Endothelial cell of umbilical vein (primary cell): ENCODE measurements at regions not wholly inside any gene's neighbourhood (a gene's known extent, or its start where the extent isn't known, plus 50 kb on each side); places are given as distances from the start of the nearest gene placed in this dataset.

Source experiments
- BruUV-seq: library from RNA; stranded (reverse); fragments of 400-500 nt; replicated peaks from 2 replicates; lab custom pipeline; 2021; lab: Mats Ljungman, UMichigan
- CTCF ChIA-PET: fragments of 300-600, 350-600 bp; sonication (Branson Sonifier 250); formaldehyde crosslinking; loops from one replicate; lab custom pipeline; 2021; ENCODE audit warnings: antibody characterized with exemption, inconsistent platforms; lab: Charles Lee
- POLR2A ChIA-PET: fragments of 300-600, 350-600 bp; sonication (Branson Sonifier 250); formaldehyde crosslinking; loops from one replicate; lab custom pipeline; 2021; ENCODE audit warnings: antibody characterized with exemption, inconsistent platforms; lab: Charles Lee
- DNase-seq: peaks from one replicate; pipeline ENCODE4 v3.0.0-alpha.2; 2011; ENCODE audit warnings: low read depth, low spot score
- FAIRE-seq: peaks from 2 replicates; lab custom pipeline; 2011; peaks lifted over from hg19 to GRCh38; lab: Jason Lieb, UNC
- H2AFZ ChIP-seq: 2 replicates; pipeline ENCODE4 v1.6.0; 2012; ENCODE audit warnings: low read depth, low read length, control low read depth, inconsistent platforms
- H3K27ac ChIP-seq: 2 replicates; pipeline ENCODE4 v1.5.1; 2011; ENCODE audit warnings: low read depth, mild to moderate bottlenecking, control low read depth, low read length, moderate library complexity; ENCODE audit not compliant: insufficient read depth
- H3K27me3 ChIP-seq, 2 experiments: 2 replicates each; pipeline versions ENCODE4 v1.6.0 to v1.6.1; 2011; ENCODE audit warnings: low read length in 2 of 2, mixed read lengths in 1 of 2; ENCODE audit not compliant: control insufficient read depth in 2 of 2, insufficient read depth in 2 of 2
- H3K36me3 ChIP-seq, 2 experiments: 2 replicates in 1 of 2; 3 replicates in 1 of 2; pipeline ENCODE4 v1.5.1; 2011; ENCODE audit warnings: low read length in 2 of 2, mild to moderate bottlenecking in 1 of 2, moderate library complexity in 1 of 2; ENCODE audit not compliant: control insufficient read depth in 2 of 2, insufficient read depth in 2 of 2; ENCODE audit errors: extremely low read depth in 1 of 2
- H3K4me1 ChIP-seq: 3 replicates; pipeline ENCODE4 v1.5.1; 2011; ENCODE audit warnings: mild to moderate bottlenecking, low read length; ENCODE audit not compliant: control insufficient read depth, insufficient read depth; ENCODE audit errors: extremely low read depth
- H3K4me2 ChIP-seq: 2 replicates; pipeline ENCODE4 v1.6.1; 2011; ENCODE audit warnings: low read length, control low read depth, mixed read lengths; ENCODE audit not compliant: insufficient read depth
- H3K4me3 ChIP-seq, 3 experiments: fragments of 200-600 bp in 1 of 3; sonication (generic), shearing (Covaris generic) in 1 of 3; replicated peaks in 1 of 3; 2 replicates each; pipeline ENCODE4 v1.5.1; 2011 to 2016; ENCODE audit warnings: control low read depth in 3 of 3, low read length in 3 of 3, mild to moderate bottlenecking in 2 of 3, inconsistent platforms in 1 of 3, low read depth in 1 of 3, moderate library complexity in 1 of 3; ENCODE audit not compliant: insufficient read depth in 1 of 3
- H3K79me2 ChIP-seq: 2 replicates; pipeline ENCODE4 v1.6.0; 2012; ENCODE audit warnings: low read length, inconsistent platforms; ENCODE audit not compliant: control insufficient read depth, insufficient read depth
- H3K9ac ChIP-seq: replicated peaks from 2 replicates; pipeline ENCODE3; 2011; ENCODE audit warnings: low read length, control low read depth; ENCODE audit not compliant: insufficient read depth; ENCODE audit errors: extremely low read depth
- H3K9me1 ChIP-seq: replicated peaks from 3 replicates; pipeline ENCODE4 v1.6.0; 2011; ENCODE audit warnings: mild to moderate bottlenecking, low read length; ENCODE audit not compliant: control insufficient read depth, insufficient read depth; ENCODE audit errors: extremely low read depth
- H3K9me3 ChIP-seq: replicated peaks from 2 replicates; pipeline ENCODE4 v1.5.1; 2012; ENCODE audit warnings: low read length, inconsistent platforms; ENCODE audit not compliant: control insufficient read depth, insufficient read depth
- H4K20me1 ChIP-seq: replicated peaks from 2 replicates; pipeline ENCODE3; 2011; ENCODE audit warnings: mild to moderate bottlenecking, low read length; ENCODE audit not compliant: control insufficient read depth, insufficient read depth; ENCODE audit errors: extremely low read depth
- GATA2 ChIP-seq: IDR thresholded peaks from 2 replicates; pipeline ENCODE4 v1.7.0; 2011; ENCODE audit warnings: low read depth, mild to moderate bottlenecking, moderate library complexity, mixed read lengths, low read length; ENCODE audit not compliant: insufficient read length, insufficient read depth
- POLR2A ChIP-seq: IDR thresholded peaks from 2 replicates; pipeline ENCODE4 v1.6.1; 2012; ENCODE audit warnings: low read depth, mild to moderate bottlenecking, control low read depth, low read length
- POLR2AphosphoS5 ChIP-seq: IDR thresholded peaks from 2 replicates; pipeline ENCODE4 v1.6.1; 2012; ENCODE audit warnings: low read depth, mild to moderate bottlenecking, control low read depth, low read length, moderate library complexity; ENCODE audit not compliant: insufficient read depth
- dilution Hi-C: fragments of 300-500 bp; cut with MboI; formaldehyde crosslinking; loops from one replicate; pipeline ENCODE4 v1.15.0; 2019; ENCODE audit warnings: low sequenced_read_pairs; ENCODE audit not compliant: extremely low pct_ligation_motif_present
- intact Hi-C: fragments of 100-400 bp; cut with micrococcal nuclease; formaldehyde crosslinking; loops from one replicate; pipeline ENCODE4 v1.10.0; 2022
- TF ChIP-seq, protein P1 (sequence below), 2 donors: IDR thresholded peaks; 1 replicate in 1 of 2; 2 replicates in 1 of 2; pipeline ENCODE4 v1.5.1; 2011; ENCODE audit warnings: low read length in 2 of 2, mild to moderate bottlenecking in 2 of 2, moderate library complexity in 2 of 2, control low read depth in 1 of 2, inconsistent platforms in 1 of 2, low read depth in 1 of 2; ENCODE audit not compliant: insufficient read depth in 1 of 2; ENCODE audit errors: extremely low read depth in 1 of 2

DNA sequence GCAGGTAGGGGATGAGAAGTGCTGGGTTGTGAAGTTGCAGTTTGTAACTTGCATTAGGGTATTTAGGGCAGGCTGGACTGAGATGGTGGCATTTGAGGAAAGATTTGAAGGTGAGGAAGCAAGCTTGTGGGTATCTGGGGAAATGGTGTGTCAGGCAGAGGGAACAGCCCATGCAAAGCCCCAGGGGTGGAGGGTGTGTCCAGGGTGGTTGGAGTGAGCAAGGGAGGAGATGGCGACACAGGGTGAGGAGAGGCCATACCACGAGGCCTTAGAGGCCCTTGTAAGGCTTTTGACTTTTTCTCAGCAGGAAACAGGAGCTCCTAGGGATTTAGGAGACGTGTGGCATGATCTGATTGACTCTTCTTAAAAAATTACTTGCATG lies 136.9 kb downstream of the NUAK1 start:
- TF ChIP-seq, protein P1, sequence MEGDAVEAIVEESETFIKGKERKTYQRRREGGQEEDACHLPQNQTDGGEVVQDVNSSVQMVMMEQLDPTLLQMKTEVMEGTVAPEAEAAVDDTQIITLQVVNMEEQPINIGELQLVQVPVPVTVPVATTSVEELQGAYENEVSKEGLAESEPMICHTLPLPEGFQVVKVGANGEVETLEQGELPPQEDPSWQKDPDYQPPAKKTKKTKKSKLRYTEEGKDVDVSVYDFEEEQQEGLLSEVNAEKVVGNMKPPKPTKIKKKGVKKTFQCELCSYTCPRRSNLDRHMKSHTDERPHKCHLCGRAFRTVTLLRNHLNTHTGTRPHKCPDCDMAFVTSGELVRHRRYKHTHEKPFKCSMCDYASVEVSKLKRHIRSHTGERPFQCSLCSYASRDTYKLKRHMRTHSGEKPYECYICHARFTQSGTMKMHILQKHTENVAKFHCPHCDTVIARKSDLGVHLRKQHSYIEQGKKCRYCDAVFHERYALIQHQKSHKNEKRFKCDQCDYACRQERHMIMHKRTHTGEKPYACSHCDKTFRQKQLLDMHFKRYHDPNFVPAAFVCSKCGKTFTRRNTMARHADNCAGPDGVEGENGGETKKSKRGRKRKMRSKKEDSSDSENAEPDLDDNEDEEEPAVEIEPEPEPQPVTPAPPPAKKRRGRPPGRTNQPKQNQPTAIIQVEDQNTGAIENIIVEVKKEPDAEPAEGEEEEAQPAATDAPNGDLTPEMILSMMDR (IDR thresholded peaks at IDR 0.05; ENCODE audit: extremely low read depth in 1 of 2, insufficient read depth in 1 of 2, low read depth in 1 of 2, low read length in 2 of 2): no peak
- no peak for TF ChIP-seq POLR2AphosphoS5
- H3K4me2 ChIP-seq: no peak overlapping the region
- no peaks in the 10 kb centered on the region for H3K36me3 ChIP-seq
- no peaks in the 10 kb centered on the region for H3K9me1 ChIP-seq
- no peaks in the 10 kb centered on the region for H3K9me3 ChIP-seq
- FAIRE-seq: no peak
- CTCF ChIA-PET: interaction anchor here (1.0 to 1.1 kb wide), 2 partner anchors 9 to 21 kb away, joined by 3 read pairs; no protein-coding TSS in a partner anchor
- dilution Hi-C loops (no loop called here), intact Hi-C loops (no loop called here)
- H3K27me3 ChIP-seq: no peaks in the 10 kb centered on the region
- no peak overlapping the region for H2AFZ ChIP-seq
- no peak for DNase-seq
- H3K79me2 ChIP-seq: no peaks in the 10 kb centered on the region
- H3K4me3 ChIP-seq: no peak overlapping the region
- H4K20me1 ChIP-seq: no peaks in the 10 kb centered on the region
- POLR2A ChIA-PET: no interaction called here
- no TSS peak for BruUV-seq
- H3K4me1 ChIP-seq: no peaks in the 10 kb centered on the region
- H3K9ac ChIP-seq: no peak overlapping the region
- H3K27ac ChIP-seq: no peak overlapping the region

DNA sequence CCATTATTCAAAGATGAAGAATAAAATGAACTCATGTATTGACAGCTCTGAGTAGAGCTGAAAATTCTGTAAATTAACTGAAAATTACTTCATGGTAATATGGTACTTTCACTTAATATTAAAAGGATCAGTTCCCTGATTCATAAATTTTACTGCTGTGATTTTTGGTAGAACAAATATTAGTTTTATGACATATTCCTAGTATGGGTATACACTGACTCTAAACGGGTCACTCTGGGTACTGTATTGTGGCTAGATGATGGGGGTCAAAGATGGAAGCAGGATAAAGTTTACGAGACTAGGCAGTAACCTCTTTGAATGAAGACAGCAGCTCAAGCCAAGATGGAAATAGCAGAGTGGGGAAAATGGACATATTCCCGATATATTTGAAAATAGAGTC lies 135.5 kb downstream of the NUAK1 start:
- TF ChIP-seq GATA2: no peak
- TF ChIP-seq POLR2A: no peak
- no peak for FAIRE-seq
- Histone ChIP-seq H3K9ac (no peak overlapping the region), H3K27me3 (no peaks in the 10 kb centered on the region), H2AFZ (no peak overlapping the region), H3K4me1 (no peaks in the 10 kb centered on the region), H3K9me3 (no peaks in the 10 kb centered on the region), H3K4me3 (no peak overlapping the region), H4K20me1 (no peaks in the 10 kb centered on the region), H3K79me2 (no peaks in the 10 kb centered on the region), H3K9me1 (no peaks in the 10 kb centered on the region), H3K4me2 (no peak overlapping the region), H3K27ac (no peak overlapping the region), H3K36me3 (no peaks in the 10 kb centered on the region)
- no peak for DNase-seq
- CTCF ChIA-PET: interaction anchor here (1.3 kb wide), 1 partner anchor 12 kb away, joined by 3 read pairs; no protein-coding TSS in a partner anchor
- POLR2A ChIA-PET: no interaction called here
- no TSS peak for BruUV-seq
- intact Hi-C loops (no loop called here), dilution Hi-C loops (no loop called here)
